ENCODE measurements at regions not wholly inside any gene's neighbourhood (a gene's known extent, or its start where the extent isn't known, plus 50 kb on each side); places are given as distances from the start of the nearest gene placed in this dataset.

DNA sequence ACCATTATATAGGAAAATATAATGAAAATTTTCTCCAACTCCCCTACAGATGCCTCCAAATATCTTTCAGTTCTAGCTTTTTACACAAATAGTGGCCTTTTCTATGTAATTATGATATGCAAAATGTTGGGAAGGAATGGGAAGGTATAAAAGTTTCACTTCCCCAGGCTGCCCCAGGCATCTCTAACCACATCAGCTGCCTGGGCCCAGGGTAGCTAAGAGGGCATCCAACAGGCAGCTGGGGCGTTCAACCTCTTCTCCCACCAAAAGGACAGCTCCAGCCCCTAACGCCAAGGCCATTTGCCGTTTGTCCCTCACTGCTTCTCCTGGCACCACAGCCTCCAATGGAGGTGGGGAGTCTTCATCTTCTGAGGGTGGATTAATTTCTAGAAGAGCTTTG is 188.1 kb upstream of the TSC22D2 start:
- H3K27ac ChIP-seq: no peak overlapping the region
- DNase-seq: no peak
- intact Hi-C loops (cut with DNase I): no loop called here

GRCh38 chr3:150218841-150219240 is 189.3 kb upstream of the TSC22D2 start:
- Histone ChIP-seq H3K4me3 (no peak overlapping the region), H3K27me3 (no peaks in the 10 kb centered on the region), H3K27ac (no peak overlapping the region), H3K36me3 (no peaks in the 10 kb centered on the region), H3K4me1 (no peaks in the 10 kb centered on the region), H3K9me3 (no peaks in the 10 kb centered on the region)
- no peak for DNase-seq
- no peak for TF ChIP-seq CTCF (IDR thresholded peaks at IDR 0.05)
- ATAC-seq: no peak
- intact Hi-C loops (cut with DNase I): no loop called here

More for the DNA sequence above, 188.1 kb upstream of the TSC22D2 start:
- H3K4me1 ChIP-seq: no peaks in the 10 kb centered on the region
- no peaks in the 10 kb centered on the region for H3K36me3 ChIP-seq
- H3K9me3 ChIP-seq: no peaks in the 10 kb centered on the region
- no peak for ATAC-seq
- TF ChIP-seq CTCF (IDR thresholded peaks at IDR 0.05): no peak
- H3K27me3 ChIP-seq: peaks cover 10% of the 10 kb centered on the region
- H3K4me3 ChIP-seq: no peak overlapping the region

- intact Hi-C loops (cut with DNase I): no loop called here
- no peak overlapping the region for H3K27ac ChIP-seq
- H3K9me3 ChIP-seq: no peaks in the 10 kb centered on the region
- no peak overlapping the region for H3K4me3 ChIP-seq
- ATAC-seq (no peak), DNase-seq (no peak)
- H3K27me3 ChIP-seq: no peaks in the 10 kb centered on the region
- no peaks in the 10 kb centered on the region for H3K36me3 ChIP-seq
- no peak for TF ChIP-seq CTCF (IDR thresholded peaks at IDR 0.05)
- no peaks in the 10 kb centered on the region for H3K4me1 ChIP-seq
Observed at GRCh38 chr3:150218236-150218635, 189.9 kb upstream of the TSC22D2 start.

- H3K27ac ChIP-seq: no peak overlapping the region
- no peaks in the 10 kb centered on the region for H3K9me3 ChIP-seq
- no peak overlapping the region for H3K4me3 ChIP-seq
- TF ChIP-seq CTCF (IDR thresholded peaks at IDR 0.05): no peak
- H3K4me1 ChIP-seq: no peaks in the 10 kb centered on the region
- no peaks in the 10 kb centered on the region for H3K27me3 ChIP-seq
- no peaks in the 10 kb centered on the region for H3K36me3 ChIP-seq
- intact Hi-C loops (cut with DNase I): no loop called here
- no peak for ATAC-seq
- DNase-seq: no peak
Observed at GRCh38 chr3:150217691-150218090, 190.4 kb upstream of the TSC22D2 start.

DNA sequence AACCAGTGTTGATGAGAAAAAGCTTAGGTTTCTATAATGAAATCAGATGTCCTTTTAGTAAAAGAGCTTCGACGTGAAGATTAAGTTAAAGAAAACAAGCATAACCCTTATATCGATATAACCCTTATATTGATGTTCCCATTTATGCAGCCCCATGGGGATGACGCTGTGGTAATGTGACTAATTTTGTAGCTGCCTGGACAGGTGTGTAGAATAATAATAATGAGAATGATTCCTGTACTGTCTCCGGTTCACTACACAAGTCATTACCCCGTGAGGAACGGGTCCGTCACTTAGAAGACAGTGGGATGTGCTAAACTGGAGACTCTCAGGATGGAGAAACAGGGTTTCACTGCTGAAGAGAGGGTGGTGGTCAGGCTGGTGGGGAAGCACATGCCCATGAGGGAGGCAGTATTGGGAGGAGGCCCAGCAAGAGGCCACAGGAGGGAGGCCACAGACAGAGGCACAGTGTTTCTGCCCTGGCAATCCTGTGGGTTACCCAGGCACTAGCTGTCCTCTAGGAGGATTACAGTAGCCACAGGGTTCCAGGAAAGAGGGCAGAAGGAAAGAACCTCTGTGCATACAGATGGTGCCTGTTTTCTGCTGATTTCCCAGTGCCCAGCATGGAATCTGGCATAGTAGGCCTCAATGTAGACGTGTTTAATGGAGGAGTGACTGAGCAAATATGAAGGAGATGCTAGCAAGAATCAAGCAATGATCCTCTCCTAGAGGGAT is 191.1 kb upstream of the TSC22D2 start:
- Histone ChIP-seq H3K4me1 (no peaks in the 10 kb centered on the region), H3K36me3 (no peaks in the 10 kb centered on the region), H3K27ac (no peak overlapping the region), H3K27me3 (no peaks in the 10 kb centered on the region), H3K9me3 (no peaks in the 10 kb centered on the region), H3K4me3 (no peak overlapping the region)
- ATAC-seq (no peak), DNase-seq (no peak)
- TF ChIP-seq CTCF (IDR thresholded peaks at IDR 0.05): no peak
- intact Hi-C loops (cut with DNase I): no loop called here

Data from upper lobe of right lung (tissue), 1 donor.